VCaP (cell line): ENCODE measurements at regions not wholly inside any gene's neighbourhood (a gene's known extent, or its start where the extent isn't known, plus 50 kb on each side); places are given as distances from the start of the nearest gene placed in this dataset.

Source experiments
- H3K27ac ChIP-seq: fragments of 450-650 bp; 2 replicates; pipeline ENCODE4 v1.5.1; 2017
- TF ChIP-seq, protein P1 (sequence below): fragments of 450-650 bp; conservative IDR thresholded peaks from 2 replicates; pipeline ENCODE4 v1.5.1; 2017; ENCODE audit warnings: mild to moderate bottlenecking, moderate library complexity

DNA sequence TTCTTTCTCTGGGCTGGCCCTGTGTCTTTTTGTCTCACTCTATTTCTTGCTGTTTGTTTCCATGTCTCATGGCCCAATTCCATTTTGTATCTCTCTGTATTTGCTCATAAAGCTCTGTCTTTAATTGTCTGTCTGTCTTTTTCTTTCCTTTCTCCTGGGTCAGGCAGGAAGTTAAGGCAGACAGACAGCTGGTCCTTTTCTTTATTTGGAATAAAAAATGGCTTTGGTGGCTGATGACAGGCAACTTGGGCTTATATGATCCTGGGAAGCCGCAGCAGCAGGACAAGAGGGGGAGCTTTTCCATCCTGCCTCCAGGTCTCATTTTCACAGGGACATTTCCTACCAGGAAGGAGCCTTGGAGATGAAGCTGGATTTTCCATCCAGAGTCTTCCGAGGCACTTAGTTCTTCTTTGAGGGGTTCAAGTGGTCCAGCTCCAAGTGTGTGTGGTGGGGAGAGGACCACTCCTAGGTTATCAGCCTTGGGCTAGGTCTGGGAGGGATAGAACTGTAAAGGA lies 138.7 kb downstream of the TDRD15 start:
- no peak overlapping the region for H3K27ac ChIP-seq
- TF ChIP-seq, protein P1, sequence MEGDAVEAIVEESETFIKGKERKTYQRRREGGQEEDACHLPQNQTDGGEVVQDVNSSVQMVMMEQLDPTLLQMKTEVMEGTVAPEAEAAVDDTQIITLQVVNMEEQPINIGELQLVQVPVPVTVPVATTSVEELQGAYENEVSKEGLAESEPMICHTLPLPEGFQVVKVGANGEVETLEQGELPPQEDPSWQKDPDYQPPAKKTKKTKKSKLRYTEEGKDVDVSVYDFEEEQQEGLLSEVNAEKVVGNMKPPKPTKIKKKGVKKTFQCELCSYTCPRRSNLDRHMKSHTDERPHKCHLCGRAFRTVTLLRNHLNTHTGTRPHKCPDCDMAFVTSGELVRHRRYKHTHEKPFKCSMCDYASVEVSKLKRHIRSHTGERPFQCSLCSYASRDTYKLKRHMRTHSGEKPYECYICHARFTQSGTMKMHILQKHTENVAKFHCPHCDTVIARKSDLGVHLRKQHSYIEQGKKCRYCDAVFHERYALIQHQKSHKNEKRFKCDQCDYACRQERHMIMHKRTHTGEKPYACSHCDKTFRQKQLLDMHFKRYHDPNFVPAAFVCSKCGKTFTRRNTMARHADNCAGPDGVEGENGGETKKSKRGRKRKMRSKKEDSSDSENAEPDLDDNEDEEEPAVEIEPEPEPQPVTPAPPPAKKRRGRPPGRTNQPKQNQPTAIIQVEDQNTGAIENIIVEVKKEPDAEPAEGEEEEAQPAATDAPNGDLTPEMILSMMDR, result no peak

DNA sequence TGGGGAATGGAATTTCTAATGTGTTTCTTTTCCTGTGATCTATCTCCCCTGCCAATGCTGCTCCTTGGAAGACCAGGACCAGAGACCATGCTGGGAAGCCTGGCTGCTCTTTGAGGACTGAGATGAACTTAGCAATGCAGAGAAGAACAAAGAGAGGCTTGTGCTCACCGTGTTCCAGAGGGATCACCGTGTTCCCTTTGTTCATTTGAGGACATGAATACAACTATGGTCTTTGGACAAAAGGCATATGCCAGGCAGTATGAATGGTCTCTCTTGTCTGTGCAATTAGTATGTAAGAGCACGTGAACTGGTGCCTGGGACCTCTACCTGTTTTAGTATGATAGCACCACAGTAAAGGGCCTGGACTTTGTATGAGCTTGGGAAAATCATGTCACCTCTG lies 139.9 kb downstream of the TDRD15 start:
- no peak overlapping the region for H3K27ac ChIP-seq
- TF ChIP-seq, protein P1, result no peak

DNA sequence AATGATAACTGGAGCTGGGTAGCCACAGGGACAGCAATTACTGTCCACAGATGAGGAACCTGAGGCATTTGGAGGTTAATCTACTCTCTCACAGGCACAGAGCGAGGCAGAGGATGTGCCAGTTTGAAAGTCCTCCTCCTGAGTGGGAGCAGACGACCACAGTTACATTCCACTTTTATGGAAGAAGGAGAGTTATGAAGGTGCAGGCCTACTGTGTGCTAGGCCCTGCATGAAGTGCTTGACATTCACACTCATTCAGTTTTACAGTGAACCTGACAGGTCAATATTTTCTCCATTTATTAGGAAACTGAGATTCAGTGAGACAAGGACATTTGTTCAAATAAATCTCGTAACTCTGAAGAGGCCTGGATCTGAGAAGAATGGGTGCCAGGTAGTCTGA lies 142.0 kb downstream of the TDRD15 start:
- no peak overlapping the region for H3K27ac ChIP-seq
- TF ChIP-seq, protein P1, result no peak

DNA sequence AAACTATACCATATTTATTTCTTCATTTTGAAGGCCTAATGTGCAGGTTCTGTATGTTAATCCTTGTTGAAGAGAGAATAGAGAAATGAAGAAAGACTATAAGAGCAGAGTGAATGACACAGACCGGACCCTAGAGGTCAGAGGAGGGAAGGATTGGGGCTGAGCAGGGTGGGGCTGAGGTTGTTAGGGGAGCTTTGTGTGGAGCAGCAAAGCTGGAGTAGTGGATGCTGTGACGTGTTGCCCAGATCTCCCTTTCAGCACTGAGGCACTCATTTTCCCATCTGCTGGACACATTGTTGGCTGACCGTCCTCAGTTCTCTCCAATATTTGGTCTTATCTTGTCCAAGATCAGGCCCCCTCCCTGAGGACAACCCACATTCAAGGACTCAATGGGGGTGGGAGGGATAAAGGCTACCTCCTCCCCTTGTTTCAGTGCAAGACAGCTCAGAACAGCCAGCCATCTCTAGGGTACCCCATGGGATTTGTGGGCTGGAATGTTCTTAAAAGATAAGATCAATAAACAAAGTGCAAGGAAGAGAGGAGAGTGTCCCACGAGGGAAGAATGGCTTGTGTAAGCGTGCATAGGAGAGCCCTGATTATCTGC lies 143.6 kb downstream of the TDRD15 start:
- TF ChIP-seq, protein P1, result no peak
- H3K27ac ChIP-seq, result no peak overlapping the region

DNA sequence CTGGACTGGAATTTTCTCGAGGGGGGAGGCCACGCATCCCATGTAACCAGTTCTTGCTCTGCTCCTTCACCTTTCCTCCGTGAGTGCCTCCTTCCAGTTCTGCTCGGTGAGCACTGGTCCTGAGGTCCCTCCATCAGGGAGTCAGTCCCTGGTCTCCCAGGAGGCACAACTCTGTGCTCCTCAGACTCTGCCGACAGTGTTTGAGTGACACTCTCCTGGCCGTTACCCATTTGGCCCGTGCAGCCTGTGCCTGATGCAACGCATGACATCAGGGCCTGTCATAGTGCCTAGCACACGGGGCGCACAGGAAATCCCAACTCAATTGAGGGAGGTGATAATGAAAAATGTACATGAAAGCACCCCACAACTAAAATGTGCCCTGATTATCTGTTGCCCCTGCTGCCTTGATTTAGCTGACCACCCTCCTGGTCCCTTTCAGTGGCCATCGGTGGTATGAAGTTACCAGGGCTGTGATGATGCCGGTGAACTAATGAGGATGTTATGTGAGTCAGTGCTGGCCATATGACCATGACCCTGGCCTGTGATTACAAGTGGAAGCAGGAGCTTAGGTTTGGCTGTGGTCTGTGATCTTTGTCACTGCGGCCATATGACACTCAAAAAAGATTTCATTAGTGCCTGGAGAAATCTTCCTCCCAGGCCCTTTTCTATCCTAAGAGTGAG lies 144.6 kb downstream of the TDRD15 start:
- TF ChIP-seq, protein P1, result no peak
- H3K27ac ChIP-seq, result no peak overlapping the region

DNA sequence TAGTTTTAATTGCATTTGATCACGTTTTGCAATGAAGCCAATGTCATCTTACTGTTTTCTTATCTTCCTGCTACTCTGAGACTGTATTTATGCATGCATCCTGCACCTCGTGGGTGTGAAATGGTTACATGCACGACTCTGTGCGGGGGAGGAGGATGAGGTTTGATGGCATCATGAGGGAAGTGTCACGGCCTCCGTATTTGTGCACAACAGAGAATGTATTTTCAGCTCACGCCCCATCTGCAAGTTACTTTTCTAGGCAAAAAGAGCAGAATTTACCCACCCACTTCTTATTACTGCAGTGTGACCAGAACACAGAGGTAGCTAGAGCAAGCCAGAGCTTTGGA lies 145.1 kb downstream of the TDRD15 start:
- TF ChIP-seq, protein P1, result no peak
- H3K27ac ChIP-seq, result no peak overlapping the region

DNA sequence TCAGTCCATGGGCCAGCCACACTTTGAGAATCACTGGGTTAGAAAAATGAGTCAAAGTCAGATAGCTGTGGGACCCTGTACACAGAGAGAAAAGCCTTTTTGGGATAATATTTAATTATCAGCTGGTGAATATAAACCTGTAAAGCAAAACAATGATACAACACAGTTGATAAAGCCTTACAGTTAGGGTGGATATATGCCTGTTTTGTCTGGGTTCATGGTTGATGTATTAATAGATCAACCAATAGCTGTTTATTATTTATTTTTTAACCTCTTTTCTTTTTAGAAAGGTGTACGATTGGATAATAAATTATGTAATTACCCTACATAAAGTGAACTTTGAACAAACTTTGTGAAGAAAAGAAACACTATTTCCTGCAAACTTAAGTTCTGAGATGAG lies 145.6 kb downstream of the TDRD15 start:
- H3K27ac ChIP-seq, result no peak overlapping the region
- TF ChIP-seq, protein P1, result no peak
